GM12874 (cell line): ENCODE measurements at regions not wholly inside any gene's neighbourhood (a gene's known extent, or its start where the extent isn't known, plus 50 kb on each side); places are given as distances from the start of the nearest gene placed in this dataset.

Experiments used
- CTCF ChIP-seq: IDR thresholded peaks from 2 replicates; pipeline ENCODE4 v1.5.1; 2011; ENCODE audit warnings: low read depth, mild to moderate bottlenecking, control low read depth, low read length, moderate library complexity; ENCODE audit not compliant: insufficient read depth

DNA sequence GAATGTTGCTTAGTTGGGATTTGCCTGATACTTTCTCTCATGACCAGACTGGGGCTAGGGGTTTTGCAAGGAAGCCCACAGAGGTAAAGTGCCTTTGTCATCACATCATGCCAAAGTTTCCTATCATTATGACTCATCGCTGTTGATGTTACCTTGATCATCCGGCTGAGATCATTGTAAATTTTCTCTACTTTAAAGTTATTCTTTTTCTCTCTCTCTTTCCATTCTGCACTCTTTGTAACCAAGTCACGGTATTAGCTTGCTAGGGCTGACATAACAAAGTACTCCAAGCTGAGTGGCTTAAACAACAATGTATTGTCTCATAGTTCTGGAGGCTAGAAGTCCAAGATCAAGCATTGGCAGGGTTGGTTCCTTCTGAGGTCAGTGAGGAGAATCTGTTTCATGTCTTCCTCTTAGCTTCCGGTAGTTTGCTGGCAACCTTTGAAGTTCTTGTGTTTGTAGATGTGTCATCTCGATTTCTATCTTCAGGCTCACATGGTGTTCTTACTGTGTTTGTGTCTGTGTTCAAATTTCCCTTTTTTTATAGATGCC lies 113.0 kb downstream of the DTHD1 start:
- no peak for TF ChIP-seq CTCF

- TF ChIP-seq CTCF: peak; percentile 56; the same call in 1 of the 2 replicates
Measured at GRCh38 chr4:36399762-36400353, 118.4 kb downstream of the DTHD1 start.

DNA sequence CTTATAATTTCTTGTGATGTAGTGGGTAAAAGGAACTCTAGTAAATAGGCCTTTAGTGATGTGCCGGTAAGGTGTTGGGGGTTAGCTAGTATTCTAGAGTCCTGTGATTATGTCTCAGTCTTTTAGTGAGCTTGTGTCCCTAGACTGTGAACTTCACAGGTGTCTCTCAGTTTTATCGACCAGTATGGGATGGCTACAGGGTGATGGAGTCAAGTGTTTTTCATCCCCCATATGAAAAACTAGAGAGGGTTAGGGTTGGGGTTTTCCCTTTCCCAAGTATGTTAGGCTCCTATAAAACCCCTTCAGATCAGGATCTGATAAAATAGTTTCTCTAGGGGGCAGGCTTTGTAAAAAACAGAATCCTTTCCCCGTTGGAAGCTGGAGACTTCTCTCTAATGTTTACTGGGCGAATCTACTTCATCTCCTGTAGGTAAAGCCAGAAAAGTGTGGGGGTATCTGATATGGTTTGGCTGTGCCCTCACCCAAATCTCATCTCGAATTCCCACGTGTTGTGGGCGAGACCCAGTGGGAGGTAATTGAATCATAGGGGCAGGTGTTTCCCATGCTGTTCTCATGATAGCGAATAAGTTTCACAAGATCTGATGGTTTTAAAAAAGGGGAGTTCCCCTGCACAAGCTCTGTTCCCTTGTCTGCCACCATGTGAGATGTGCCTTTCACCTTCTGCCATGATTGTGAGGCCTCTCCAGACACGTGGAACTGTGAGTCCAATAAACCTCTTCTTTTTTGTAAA lies 120.8 kb downstream of the DTHD1 start:
- TF ChIP-seq CTCF: no peak

DNA sequence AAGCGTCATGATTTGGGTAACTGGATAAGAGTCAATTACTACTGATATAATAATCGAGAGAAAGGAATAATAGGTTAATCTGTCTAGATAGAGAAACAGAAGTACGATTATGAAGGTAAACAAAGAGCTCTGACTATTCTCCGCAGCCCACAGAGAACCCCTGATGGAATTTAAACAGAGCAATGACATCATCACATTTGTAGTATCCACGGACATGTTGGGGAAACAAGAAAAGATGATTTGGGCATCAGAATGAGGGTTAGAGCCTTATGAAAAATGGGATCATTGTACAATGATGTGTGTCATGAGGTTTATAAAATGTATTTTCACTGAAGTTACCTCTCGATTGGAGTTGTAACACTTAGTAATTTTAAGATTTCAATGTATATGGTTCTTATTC lies 129.9 kb downstream of the DTHD1 start:
- no peak for TF ChIP-seq CTCF

DNA sequence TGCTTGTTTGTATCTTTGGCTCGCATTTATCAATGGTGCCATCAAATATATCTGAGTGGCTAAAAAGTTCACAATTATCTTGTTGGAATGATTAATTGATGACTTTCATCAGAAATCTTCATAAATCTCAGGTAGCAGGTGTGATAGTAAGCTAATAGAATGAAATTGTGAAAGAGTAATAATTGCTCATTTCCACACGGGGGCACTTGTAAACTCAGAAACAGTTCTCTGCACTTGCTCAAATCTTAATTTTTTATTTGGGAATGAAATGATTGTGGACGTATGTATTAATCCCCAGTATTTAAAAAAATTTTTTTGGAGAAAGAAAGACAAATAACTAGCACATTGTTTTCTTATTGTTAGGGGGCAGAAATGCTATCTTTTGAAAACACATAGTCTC lies 132.8 kb downstream of the DTHD1 start:
- peak; percentile 17; the same call in 1 of the 2 replicates for TF ChIP-seq CTCF

- no peak for TF ChIP-seq CTCF
Measured at GRCh38 chr4:36417146-36417545, 135.7 kb downstream of the DTHD1 start.

- TF ChIP-seq CTCF: no peak
Measured at GRCh38 chr4:36420111-36420679, 138.8 kb downstream of the DTHD1 start.
